GM12872 (cell line): ENCODE measurements at regions not wholly inside any gene's neighbourhood (a gene's known extent, or its start where the extent isn't known, plus 50 kb on each side); places are given as distances from the start of the nearest gene placed in this dataset.

ENCODE experiments used
- CTCF ChIP-seq: IDR thresholded peaks from 3 replicates; pipeline ENCODE4 v1.5.1; 2011; ENCODE audit warnings: low read depth, mild to moderate bottlenecking, low read length, moderate library complexity; ENCODE audit not compliant: insufficient read depth

GRCh38 chr2:228590681-228591080, 409.2 kb upstream of the SPHKAP start:
- no peak for TF ChIP-seq CTCF

GRCh38 chr2:228589115-228589514, 407.6 kb upstream of the SPHKAP start:
- no peak for TF ChIP-seq CTCF

- no peak for TF ChIP-seq CTCF
Observed at GRCh38 chr2:228581731-228582130, 400.2 kb upstream of the SPHKAP start.

- TF ChIP-seq CTCF, result no peak
Observed at GRCh38 chr2:228575897-228576296, 394.4 kb upstream of the SPHKAP start.

GRCh38 chr2:228561816-228562215, 380.3 kb upstream of the SPHKAP start:
- TF ChIP-seq CTCF, result no peak

- TF ChIP-seq CTCF, result no peak
Observed at GRCh38 chr2:228559774-228560415, 378.4 kb upstream of the SPHKAP start.

GRCh38 chr2:228556717-228557116, 375.2 kb upstream of the SPHKAP start:
- TF ChIP-seq CTCF, result no peak
